SH-SY5Y (cell line): ENCODE measurements at regions not wholly inside any gene's neighbourhood (a gene's known extent, or its start where the extent isn't known, plus 50 kb on each side); places are given as distances from the start of the nearest gene placed in this dataset.

Source experiments
- GATA2 ChIP-seq: IDR thresholded peaks from 2 replicates; pipeline ENCODE4 v1.6.1; 2011; ENCODE audit warnings: mild to moderate bottlenecking, low read depth, low read length
- GATA3 ChIP-seq: IDR thresholded peaks from 2 replicates; pipeline ENCODE4 v1.6.1; 2011; ENCODE audit warnings: low read depth, mild to moderate bottlenecking, low read length, moderate library complexity

GRCh38 chr4:122246551-122246950 is 94.4 kb downstream of the BLTP1 start:
- TF ChIP-seq GATA2, result no peak
- TF ChIP-seq GATA3, result no peak
